Liver (tissue), 8 donors: ENCODE measurements at regions not wholly inside any gene's neighbourhood (a gene's known extent, or its start where the extent isn't known, plus 50 kb on each side); places are given as distances from the start of the nearest gene placed in this dataset.

Source experiments
- DNase-seq: peaks from one replicate; pipeline ENCODE4 v3.0.0-alpha.2; 2017; ENCODE audit warnings: low spot score
- H3K27ac ChIP-seq, 2 donors: one replicate each; pipeline ENCODE4 v1.7.0; 2013; ENCODE audit warnings: inconsistent platforms in 2 of 2, low read length in 2 of 2, control low read depth in 1 of 2, low read depth in 1 of 2, mild to moderate bottlenecking in 1 of 2
- H3K27me3 ChIP-seq, 4 donors: one replicate each; pipeline versions ENCODE4 v1.6.1 to v1.7.0; 2013; ENCODE audit warnings: low read length in 3 of 4, inconsistent platforms in 1 of 4, mild to moderate bottlenecking in 1 of 4, moderate library complexity in 1 of 4; ENCODE audit not compliant: control insufficient read depth in 4 of 4, insufficient read depth in 4 of 4
- H3K36me3 ChIP-seq, 4 donors: one replicate each; pipeline versions ENCODE4 v1.6.1 to v1.7.0; 2013; ENCODE audit warnings: low read length in 3 of 4, mild to moderate bottlenecking in 3 of 4, low read depth in 1 of 4, moderate library complexity in 1 of 4; ENCODE audit not compliant: control insufficient read depth in 4 of 4, insufficient read depth in 3 of 4
- H3K4me1 ChIP-seq, 4 donors: one replicate each; pipeline versions ENCODE4 v1.6.1 to v1.7.0; 2013; ENCODE audit warnings: low read length in 3 of 4, mild to moderate bottlenecking in 3 of 4, moderate library complexity in 1 of 4; ENCODE audit not compliant: control insufficient read depth in 4 of 4, insufficient read depth in 4 of 4
- H3K4me3 ChIP-seq, 3 donors: one replicate each; pipeline versions ENCODE4 v1.6.1 to v1.7.0; 2013; ENCODE audit warnings: low read length in 3 of 3, control low read depth in 1 of 3, low read depth in 1 of 3, mild to moderate bottlenecking in 1 of 3
- H3K9ac ChIP-seq, 2 donors: one replicate each; pipeline ENCODE4 v1.7.0; 2013; ENCODE audit warnings: low read length in 2 of 2, mild to moderate bottlenecking in 2 of 2, moderate library complexity in 2 of 2, control low read depth in 1 of 2, low read depth in 1 of 2
- H3K9me3 ChIP-seq, 4 donors: one replicate each; pipeline versions ENCODE4 v1.6.1 to v1.7.0; 2013; ENCODE audit warnings: low read length in 3 of 4; ENCODE audit not compliant: control insufficient read depth in 4 of 4
- ATF3 ChIP-seq: IDR thresholded peaks from 2 replicates; pipeline ENCODE4 v1.6.1; 2016; ENCODE audit warnings: antibody characterized with exemption
- CTCF ChIP-seq: fragments of 150-350 bp; IDR thresholded peaks from 2 replicates; pipeline ENCODE4 v1.5.1; 2017; ENCODE audit warnings: improper control_type of control experiment, low read depth, low read length; ENCODE audit not compliant: missing input control
- EGR1 ChIP-seq, 2 donors: IDR thresholded peaks; 2 replicates each; pipeline ENCODE4 v1.6.1; 2016 to 2018; ENCODE audit warnings: antibody characterized with exemption in 2 of 2, low read depth in 2 of 2
- FOXA1 ChIP-seq: IDR thresholded peaks from 2 replicates; pipeline ENCODE4 v1.6.1; 2016; ENCODE audit warnings: antibody characterized with exemption
- FOXA2 ChIP-seq: IDR thresholded peaks from 2 replicates; pipeline ENCODE4 v1.6.1; 2016; ENCODE audit warnings: antibody characterized with exemption
- GABPA ChIP-seq, 2 donors: IDR thresholded peaks in 1 of 2; conservative IDR thresholded peaks in 1 of 2; 2 replicates each; pipeline ENCODE4 v1.6.1; 2016; ENCODE audit warnings: antibody characterized with exemption in 2 of 2, mild to moderate bottlenecking in 1 of 2, moderate library complexity in 1 of 2
- HNF4A ChIP-seq, 2 donors: conservative IDR thresholded peaks; 2 replicates each; pipeline ENCODE4 v1.6.1; 2016; ENCODE audit warnings: antibody characterized with exemption in 2 of 2, mild to moderate bottlenecking in 2 of 2
- HNF4G ChIP-seq: IDR thresholded peaks from 2 replicates; pipeline ENCODE4 v1.6.1; 2016; ENCODE audit warnings: antibody characterized with exemption
- JUND ChIP-seq, 2 donors: IDR thresholded peaks; 2 replicates each; pipeline ENCODE4 v1.6.1; 2016; ENCODE audit warnings: antibody characterized with exemption in 2 of 2
- MAX ChIP-seq: IDR thresholded peaks from 2 replicates; pipeline ENCODE4 v1.6.1; 2016; ENCODE audit warnings: antibody characterized with exemption
- NR2F2 ChIP-seq: IDR thresholded peaks from 2 replicates; pipeline ENCODE4 v1.6.1; 2016; ENCODE audit warnings: antibody characterized with exemption
- RAD21 ChIP-seq, 2 donors: IDR thresholded peaks; 2 replicates each; pipeline ENCODE4 v1.6.1; 2016; ENCODE audit warnings: antibody characterized with exemption in 2 of 2, mild to moderate bottlenecking in 2 of 2
- REST ChIP-seq: IDR thresholded peaks from 2 replicates; pipeline ENCODE4 v1.6.1; 2016; ENCODE audit warnings: antibody characterized with exemption, mild to moderate bottlenecking
- RXRA ChIP-seq, 2 donors: IDR thresholded peaks; 2 replicates each; pipeline ENCODE4 v1.6.1; 2017 to 2018; ENCODE audit warnings: antibody characterized with exemption in 2 of 2, mild to moderate bottlenecking in 1 of 2
- SP1 ChIP-seq: IDR thresholded peaks from 2 replicates; pipeline ENCODE4 v1.6.1; 2018; ENCODE audit warnings: antibody characterized with exemption, mild to moderate bottlenecking
- TAF1 ChIP-seq: conservative IDR thresholded peaks from 2 replicates; pipeline ENCODE4 v1.6.1; 2016; ENCODE audit warnings: antibody characterized with exemption, mild to moderate bottlenecking
- YY1 ChIP-seq: IDR thresholded peaks from 2 replicates; pipeline ENCODE4 v1.6.1; 2016; ENCODE audit warnings: antibody characterized with exemption, mild to moderate bottlenecking
- ZBTB33 ChIP-seq: IDR thresholded peaks from 2 replicates; pipeline ENCODE4 v1.6.1; 2016; ENCODE audit warnings: antibody characterized with exemption
- WGBS: extraction: QIAGEN DNeasy Blood & Tissue Kit; methylation state at CpG from one replicate; pipeline ENCODE4 v1.1.7; 2013; 5-methylcytosine and 5-hydroxymethylcytosine counted together
- donor health status: healthy.
- donor health status: healthy.
- donor health status: healthy.
- donor health status: healthy.
- donor health status: healthy.

GRCh38 chr21:35258521-35258920 is 209.4 kb upstream of the RUNX1 start:
- no peak overlapping the region for H3K4me3 ChIP-seq
- no peak overlapping the region for H3K9ac ChIP-seq
- H3K4me1 ChIP-seq, result no peaks in the 10 kb centered on the region
- TF ChIP-seq HNF4A (conservative IDR thresholded peaks at IDR 0.05) (no peak), FOXA1 (no peak), REST (no peak), ZBTB33 (no peak), HNF4G (no peak), CTCF (no peak), RXRA (IDR thresholded peaks at IDR 0.05) (no peak), RAD21 (IDR thresholded peaks at IDR 0.05) (no peak), GABPA (IDR thresholded peaks at IDR 0.05 in 1 of 2, conservative IDR thresholded peaks at IDR 0.05 in 1 of 2) (no peak), SP1 (no peak), YY1 (no peak), EGR1 (IDR thresholded peaks at IDR 0.05; ENCODE audit: low read depth in 2 of 2) (no peak), FOXA2 (no peak), JUND (IDR thresholded peaks at IDR 0.05) (no peak), NR2F2 (no peak), TAF1 (no peak), ATF3 (no peak), MAX (no peak)
- H3K27ac ChIP-seq, result no peak overlapping the region
- H3K27me3 ChIP-seq, result peaks cover 0 to 12% (median 2%) of the 10 kb centered on the region in 4 donors
- WGBS, result 88% methylated on average over 6 of the region's 6 CpGs
- DNase-seq, result no peak
- no peaks in the 10 kb centered on the region for H3K36me3 ChIP-seq
- no peaks in the 10 kb centered on the region for H3K9me3 ChIP-seq
